Mesenchymal stem cell (in vitro differentiated cells and primary cell): ENCODE measurements at regions not wholly inside any gene's neighbourhood (a gene's known extent, or its start where the extent isn't known, plus 50 kb on each side); places are given as distances from the start of the nearest gene placed in this dataset.

ENCODE experiments used
- DNase-seq: peaks from one replicate; pipeline ENCODE4 v3.0.0-alpha.2; 2013
- H2AFZ ChIP-seq: one replicate; pipeline ENCODE4 v1.6.1; 2013; ENCODE audit warnings: low read depth, mild to moderate bottlenecking, control low read depth, inconsistent platforms, low read length, moderate library complexity
- H2AK5ac ChIP-seq: 2 replicates; pipeline ENCODE4 v1.6.1; 2013; ENCODE audit warnings: low read length, moderate library complexity, mild to moderate bottlenecking, inconsistent platforms; ENCODE audit not compliant: severe bottlenecking
- H2BK120ac ChIP-seq: one replicate; pipeline ENCODE4 v1.6.1; 2013; ENCODE audit warnings: low read depth, mild to moderate bottlenecking, inconsistent platforms, low read length, moderate library complexity
- H2BK12ac ChIP-seq, 2 experiments: one replicate each; pipeline ENCODE4 v1.6.1; 2013; ENCODE audit warnings: inconsistent platforms in 2 of 2, low read length in 2 of 2, mild to moderate bottlenecking in 2 of 2, moderate library complexity in 2 of 2, control low read depth in 1 of 2
- H2BK15ac ChIP-seq: one replicate; pipeline ENCODE4 v1.6.1; 2013; ENCODE audit warnings: mild to moderate bottlenecking, low read depth, inconsistent platforms; ENCODE audit not compliant: poor library complexity, severe bottlenecking
- H2BK5ac ChIP-seq: 2 replicates; pipeline ENCODE4 v1.6.1; 2013; ENCODE audit warnings: low read depth, mild to moderate bottlenecking, low read length, control low read depth, inconsistent platforms; ENCODE audit not compliant: poor library complexity, severe bottlenecking
- H3K14ac ChIP-seq, 2 experiments: one replicate each; pipeline ENCODE4 v1.6.1; 2013; ENCODE audit warnings: inconsistent platforms in 2 of 2, low read length in 2 of 2, control low read depth in 1 of 2, mild to moderate bottlenecking in 1 of 2, moderate library complexity in 1 of 2
- H3K18ac ChIP-seq, 2 experiments: one replicate each; pipeline ENCODE4 v1.6.1; 2013; ENCODE audit warnings: inconsistent platforms in 2 of 2, low read length in 2 of 2, control low read depth in 1 of 2, low read depth in 1 of 2, mild to moderate bottlenecking in 1 of 2
- H3K23ac ChIP-seq, 2 experiments: one replicate each; pipeline ENCODE4 v1.6.1; 2013; ENCODE audit warnings: inconsistent platforms in 2 of 2, low read length in 2 of 2, mild to moderate bottlenecking in 2 of 2, moderate library complexity in 2 of 2, control low read depth in 1 of 2
- H3K27ac ChIP-seq: 2 replicates; pipeline ENCODE4 v1.5.1; 2013; ENCODE audit warnings: mild to moderate bottlenecking, moderate library complexity, low read length, control low read depth, inconsistent platforms; ENCODE audit not compliant: poor library complexity, severe bottlenecking
- H3K27me3 ChIP-seq, 2 experiments: 2 replicates each; pipeline versions ENCODE4 v1.6.1 to v1.7.0; 2013; ENCODE audit warnings: low read length in 2 of 2, mild to moderate bottlenecking in 2 of 2, moderate library complexity in 2 of 2, control low read depth in 1 of 2, inconsistent platforms in 1 of 2; ENCODE audit not compliant: control insufficient read depth in 1 of 2, insufficient read depth in 1 of 2
- H3K36me3 ChIP-seq, 2 experiments: 2 replicates each; pipeline versions ENCODE4 v1.6.1 to v1.7.0; 2013; ENCODE audit warnings: low read length in 2 of 2, control low read depth in 1 of 2, inconsistent platforms in 1 of 2, low read depth in 1 of 2, mild to moderate bottlenecking in 1 of 2; ENCODE audit not compliant: insufficient read depth in 2 of 2, control insufficient read depth in 1 of 2
- H3K4ac ChIP-seq, 2 experiments: one replicate each; pipeline ENCODE4 v1.6.1; 2013; ENCODE audit warnings: inconsistent platforms in 2 of 2, low read length in 2 of 2, mild to moderate bottlenecking in 2 of 2, moderate library complexity in 2 of 2, control low read depth in 1 of 2, low read depth in 1 of 2
- H3K4me1 ChIP-seq: 2 replicates; pipeline ENCODE4 v1.6.1; 2013; ENCODE audit warnings: low read depth, low read length, control low read depth; ENCODE audit not compliant: control insufficient read depth, insufficient read depth
- H3K4me2 ChIP-seq: 2 replicates; pipeline ENCODE4 v1.6.1; 2013; ENCODE audit warnings: low read length, mild to moderate bottlenecking, inconsistent platforms; ENCODE audit not compliant: poor library complexity, severe bottlenecking
- H3K4me3 ChIP-seq, 2 experiments: 2 replicates each; pipeline versions ENCODE4 v1.5.1 to v1.7.0; 2013; ENCODE audit warnings: low read length in 2 of 2, mild to moderate bottlenecking in 2 of 2, control low read depth in 1 of 2, low read depth in 1 of 2; ENCODE audit not compliant: insufficient read depth in 1 of 2
- H3K79me1 ChIP-seq: replicated peaks from 2 replicates; pipeline ENCODE4 v1.6.1; 2013; ENCODE audit warnings: mild to moderate bottlenecking, control low read depth, low read length, inconsistent platforms; ENCODE audit not compliant: poor library complexity, severe bottlenecking
- H3K9ac ChIP-seq: 2 replicates; pipeline ENCODE4 v1.7.0; 2013; ENCODE audit warnings: mild to moderate bottlenecking, low read length, moderate library complexity
- H3K9me3 ChIP-seq: 2 replicates; pipeline ENCODE4 v1.7.0; 2013; ENCODE audit warnings: mild to moderate bottlenecking, low read length; ENCODE audit not compliant: control insufficient read depth
- H4K8ac ChIP-seq: one replicate; pipeline ENCODE4 v1.6.1; 2013; ENCODE audit warnings: inconsistent platforms, mild to moderate bottlenecking, low read length, moderate library complexity
- H4K91ac ChIP-seq: one replicate; pipeline ENCODE4 v1.6.1; 2013; ENCODE audit warnings: mild to moderate bottlenecking, low read length, inconsistent platforms
- WGBS: methylation state at CpG from one replicate; pipeline ENCODE4 v1.1.7; 2013; ENCODE audit warnings: mixed read lengths; 5-methylcytosine and 5-hydroxymethylcytosine counted together

DNA sequence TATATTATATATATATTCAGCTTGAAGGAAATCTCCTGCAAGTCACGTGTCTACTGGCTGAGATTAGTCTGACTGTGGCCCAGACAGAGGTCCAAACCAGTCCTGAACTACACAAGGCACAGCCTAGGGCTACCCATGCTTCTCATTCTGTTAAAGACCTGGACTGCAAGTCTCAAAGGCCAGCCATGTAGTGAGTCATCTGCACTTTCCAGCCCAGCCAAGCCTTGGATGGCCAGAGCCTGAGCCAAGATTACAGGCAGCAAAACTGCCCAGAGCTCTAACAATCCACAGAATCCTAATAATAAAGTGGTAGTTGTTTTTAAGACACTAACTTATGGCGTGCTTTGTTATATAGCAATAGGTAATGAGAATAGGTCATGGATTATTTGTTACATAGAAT is 259.6 kb downstream of the SS18 start:
- H2BK120ac ChIP-seq, result no peak overlapping the region

DNA sequence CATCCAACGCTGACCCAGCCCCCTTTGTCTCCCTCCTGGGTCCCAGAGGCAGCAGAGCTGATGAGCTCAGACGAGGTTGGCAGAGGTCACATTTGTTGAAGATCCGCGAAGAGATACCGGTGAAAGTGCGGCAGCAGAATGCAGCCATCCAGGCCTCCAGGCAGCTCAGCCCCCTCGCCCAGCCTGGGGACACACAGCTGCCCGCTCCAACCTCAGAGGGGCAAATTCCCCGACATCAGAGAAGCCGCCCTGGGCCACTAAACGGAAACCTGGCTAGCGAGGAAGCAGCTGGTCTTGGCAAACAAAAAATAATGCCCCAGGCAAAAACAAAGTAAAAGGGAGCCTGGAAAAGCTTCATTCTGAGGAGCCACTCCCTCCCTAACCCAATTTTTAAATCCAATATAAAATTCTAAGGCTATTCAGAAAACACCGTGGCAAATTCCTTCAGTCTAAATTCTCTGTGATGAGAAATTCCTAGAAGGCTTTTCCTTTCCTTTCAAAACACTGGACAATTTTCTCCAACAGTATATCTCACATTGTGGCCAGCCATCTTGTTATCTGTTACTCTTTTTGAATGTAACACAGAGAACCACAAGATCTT is 262.4 kb downstream of the SS18 start:
- no peak overlapping the region for H2BK120ac ChIP-seq
- no peak overlapping the region for H3K14ac ChIP-seq
- H3K36me3 ChIP-seq, result no peaks in the 10 kb centered on the region
- no peak overlapping the region for H3K23ac ChIP-seq
- H4K91ac ChIP-seq, result peak overlapping the region; percentile 11
- peak overlapping the region; percentile 57 to 65 for H2BK12ac ChIP-seq
- no peak overlapping the region for H2AK5ac ChIP-seq
- 79% methylated on average over 13 of the region's 13 CpGs for WGBS
- H3K4ac ChIP-seq, result no peak overlapping the region
- H3K9me3 ChIP-seq, result peaks cover 5% of the 10 kb centered on the region
- no peak overlapping the region for H3K27ac ChIP-seq
- H3K18ac ChIP-seq, result peak overlapping the region in 1 of 2 experiments; percentile 48
- H3K27me3 ChIP-seq, result no peaks in the 10 kb centered on the region
- no peak overlapping the region for H3K4me2 ChIP-seq
- H2AFZ ChIP-seq, result no peak overlapping the region
- no peak overlapping the region for H2BK15ac ChIP-seq
- peak overlapping the region; percentile 1 for H2BK5ac ChIP-seq
- peak overlapping the region; percentile 64 for H4K8ac ChIP-seq
- H3K9ac ChIP-seq, result peak overlapping the region; percentile 46
- no peaks in the 10 kb centered on the region for H3K79me1 ChIP-seq
- peak overlapping the region; percentile 7 to 46 for H3K4me3 ChIP-seq
- peaks cover 2% of the 10 kb centered on the region for H3K4me1 ChIP-seq
- peak; percentile 33 for DNase-seq

More for the DNA sequence above, 259.6 kb downstream of the SS18 start:
- Histone ChIP-seq H3K27ac (no peak overlapping the region), H2AFZ (no peak overlapping the region), H3K4ac (no peak overlapping the region), H3K4me3 (no peak overlapping the region), H3K18ac (no peak overlapping the region), H2BK15ac (no peak overlapping the region), H2AK5ac (no peak overlapping the region), H3K23ac (no peak overlapping the region), H3K14ac (no peak overlapping the region), H3K9me3 (no peaks in the 10 kb centered on the region), H3K9ac (no peak overlapping the region), H3K4me2 (no peak overlapping the region), H3K27me3 (peaks cover 0 to 8% of the 10 kb centered on the region in 2 experiments), H2BK12ac (no peak overlapping the region), H3K79me1 (no peaks in the 10 kb centered on the region), H3K36me3 (no peaks in the 10 kb centered on the region), H4K91ac (no peak overlapping the region), H4K8ac (no peak overlapping the region), H2BK5ac (no peak overlapping the region), H3K4me1 (peaks cover 4% of the 10 kb centered on the region)
- 76% methylated on average over 2 of the region's 2 CpGs for WGBS
- peak; percentile 79 for DNase-seq

DNA sequence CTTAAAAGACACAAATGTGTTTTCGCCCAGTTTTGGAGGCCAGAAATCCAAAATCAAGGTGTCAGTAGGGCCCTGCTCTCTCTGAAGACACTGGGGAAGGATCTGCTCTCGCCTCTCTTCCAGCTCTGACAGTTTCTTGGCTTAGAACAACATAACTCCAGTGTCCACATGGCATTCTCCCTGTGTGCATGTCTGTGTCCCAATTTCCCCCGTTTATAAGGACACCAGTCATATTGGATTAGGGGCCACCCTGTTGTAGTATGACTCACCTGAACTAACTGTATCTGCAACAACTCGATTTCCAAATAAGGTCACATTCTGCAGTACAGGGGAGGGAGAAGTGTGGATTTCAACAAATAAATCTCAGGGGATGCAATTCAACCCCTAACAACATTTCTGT is 263.2 kb downstream of the SS18 start:
- Histone ChIP-seq H3K79me1 (no peaks in the 10 kb centered on the region), H3K36me3 (no peaks in the 10 kb centered on the region), H2AFZ (no peak overlapping the region), H3K9me3 (peaks cover 5% of the 10 kb centered on the region), H3K4me1 (peaks cover 2% of the 10 kb centered on the region), H2BK120ac (no peak overlapping the region), H3K9ac (peak overlapping the region; percentile 46), H2BK15ac (no peak overlapping the region), H4K91ac (no peak overlapping the region), H3K18ac (no peak overlapping the region), H3K4ac (no peak overlapping the region), H3K27me3 (no peaks in the 10 kb centered on the region), H4K8ac (no peak overlapping the region), H2BK12ac (no peak overlapping the region), H3K23ac (no peak overlapping the region), H2AK5ac (no peak overlapping the region), H3K27ac (no peak overlapping the region), H3K14ac (no peak overlapping the region), H3K4me3 (no peak overlapping the region), H2BK5ac (no peak overlapping the region), H3K4me2 (no peak overlapping the region)
- 83% methylated on average over 3 of the region's 4 CpGs for WGBS
- no peak for DNase-seq

DNA sequence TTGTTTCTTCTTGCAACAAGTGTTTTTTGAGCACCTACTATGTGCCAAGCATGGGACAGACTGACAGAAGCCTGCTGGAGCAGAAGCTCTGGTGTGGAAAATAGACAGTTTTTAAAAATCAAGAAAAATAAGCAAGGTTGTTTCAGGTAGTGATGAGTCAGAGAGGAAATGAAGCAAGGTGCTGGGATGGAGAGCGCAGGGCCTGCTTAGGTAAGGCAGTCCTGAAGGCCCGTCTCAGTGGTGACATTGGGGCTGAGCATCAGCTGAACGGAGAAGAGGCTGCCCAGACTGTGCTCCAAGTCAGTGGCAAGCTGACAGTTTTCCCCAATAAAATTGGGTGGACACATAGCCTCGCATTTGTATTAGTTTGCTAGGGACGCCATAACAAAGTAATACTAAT is 263.6 kb downstream of the SS18 start:
- H2AFZ ChIP-seq, result no peak overlapping the region
- H3K79me1 ChIP-seq, result no peaks in the 10 kb centered on the region
- 98% methylated on average over 5 of the region's 5 CpGs for WGBS
- peaks cover 2% of the 10 kb centered on the region for H3K4me1 ChIP-seq
- H2AK5ac ChIP-seq, result no peak overlapping the region
- no peak for DNase-seq
- peak overlapping the region in 1 of 2 experiments; percentile 84 for H3K4ac ChIP-seq
- H2BK15ac ChIP-seq, result no peak overlapping the region
- H2BK12ac ChIP-seq, result no peak overlapping the region
- no peak overlapping the region for H3K14ac ChIP-seq
- H2BK120ac ChIP-seq, result no peak overlapping the region
- H3K4me3 ChIP-seq, result no peak overlapping the region
- no peaks in the 10 kb centered on the region for H3K27me3 ChIP-seq
- no peak overlapping the region for H3K23ac ChIP-seq
- H4K8ac ChIP-seq, result no peak overlapping the region
- H3K9me3 ChIP-seq, result peaks cover 5% of the 10 kb centered on the region
- H3K27ac ChIP-seq, result no peak overlapping the region
- no peak overlapping the region for H3K4me2 ChIP-seq
- no peak overlapping the region for H3K18ac ChIP-seq
- no peaks in the 10 kb centered on the region for H3K36me3 ChIP-seq
- H2BK5ac ChIP-seq, result no peak overlapping the region
- H3K9ac ChIP-seq, result no peak overlapping the region
- no peak overlapping the region for H4K91ac ChIP-seq
